MM.1S (cell line): ENCODE measurements at regions not wholly inside any gene's neighbourhood (a gene's known extent, or its start where the extent isn't known, plus 50 kb on each side); places are given as distances from the start of the nearest gene placed in this dataset.

ENCODE experiments used
- EZH2 ChIP-seq: fragments of 300-600 bp; sonication (generic); optimal IDR thresholded peaks from 2 replicates; pipeline ENCODE3; 2017; ENCODE audit warnings: low read depth, mild to moderate bottlenecking, antibody characterized with exemption, low read length, mixed read lengths
- TF ChIP-seq, protein P1 (sequence below): fragments of 300-600 bp; sonication (generic); IDR thresholded peaks from 2 replicates; pipeline ENCODE4 v1.5.1; 2016; ENCODE audit warnings: antibody characterized with exemption, low read length, mixed read lengths

DNA sequence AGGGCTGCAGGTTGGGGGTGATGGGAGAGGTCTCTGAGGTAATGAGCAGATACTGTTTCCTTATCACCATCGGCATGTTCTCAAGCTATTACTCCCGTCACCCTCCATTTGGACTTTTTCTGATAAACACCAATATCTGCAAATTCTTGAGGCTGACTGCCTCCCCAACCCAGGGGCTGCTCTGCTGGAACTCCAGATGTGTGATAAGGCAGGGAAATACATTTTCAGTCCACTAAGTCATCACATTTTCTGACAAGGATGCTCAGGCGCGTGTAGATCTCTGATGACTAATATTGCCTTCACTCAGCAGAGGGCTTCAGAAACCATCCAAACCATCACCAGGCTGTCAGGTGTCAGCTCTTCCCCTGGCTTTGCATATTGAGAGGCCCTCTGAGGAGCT is 215.0 kb upstream of the POU3F1 start:
- no peak for TF ChIP-seq EZH2
- TF ChIP-seq, protein P1, sequence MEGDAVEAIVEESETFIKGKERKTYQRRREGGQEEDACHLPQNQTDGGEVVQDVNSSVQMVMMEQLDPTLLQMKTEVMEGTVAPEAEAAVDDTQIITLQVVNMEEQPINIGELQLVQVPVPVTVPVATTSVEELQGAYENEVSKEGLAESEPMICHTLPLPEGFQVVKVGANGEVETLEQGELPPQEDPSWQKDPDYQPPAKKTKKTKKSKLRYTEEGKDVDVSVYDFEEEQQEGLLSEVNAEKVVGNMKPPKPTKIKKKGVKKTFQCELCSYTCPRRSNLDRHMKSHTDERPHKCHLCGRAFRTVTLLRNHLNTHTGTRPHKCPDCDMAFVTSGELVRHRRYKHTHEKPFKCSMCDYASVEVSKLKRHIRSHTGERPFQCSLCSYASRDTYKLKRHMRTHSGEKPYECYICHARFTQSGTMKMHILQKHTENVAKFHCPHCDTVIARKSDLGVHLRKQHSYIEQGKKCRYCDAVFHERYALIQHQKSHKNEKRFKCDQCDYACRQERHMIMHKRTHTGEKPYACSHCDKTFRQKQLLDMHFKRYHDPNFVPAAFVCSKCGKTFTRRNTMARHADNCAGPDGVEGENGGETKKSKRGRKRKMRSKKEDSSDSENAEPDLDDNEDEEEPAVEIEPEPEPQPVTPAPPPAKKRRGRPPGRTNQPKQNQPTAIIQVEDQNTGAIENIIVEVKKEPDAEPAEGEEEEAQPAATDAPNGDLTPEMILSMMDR: no peak
